ENCODE measurements at regions not wholly inside any gene's neighbourhood (a gene's known extent, or its start where the extent isn't known, plus 50 kb on each side); places are given as distances from the start of the nearest gene placed in this dataset.

- no peak for DNase-seq (ENCODE audit: insufficient read length, low spot score)
- no peak for FAIRE-seq
Measured at GRCh38 chr4:11748164-11748872, 319.6 kb upstream of the HS3ST1 start.

- FAIRE-seq (no peak), DNase-seq (ENCODE audit: insufficient read length, low spot score) (no peak)
Measured at GRCh38 chr4:11746734-11747133, 318.0 kb upstream of the HS3ST1 start.

- FAIRE-seq: no peak
- no peak for DNase-seq (ENCODE audit: insufficient read length, low spot score)
Measured at GRCh38 chr4:11743976-11744375, 315.3 kb upstream of the HS3ST1 start.

- DNase-seq (ENCODE audit: insufficient read length, low spot score) (no peak), FAIRE-seq (no peak)
Measured at GRCh38 chr4:11743236-11743635, 314.5 kb upstream of the HS3ST1 start.

- FAIRE-seq (no peak), DNase-seq (ENCODE audit: insufficient read length, low spot score) (no peak)
Measured at GRCh38 chr4:11741190-11741652, 312.5 kb upstream of the HS3ST1 start.

- FAIRE-seq: no peak
Measured at GRCh38 chr4:11739992-11740391, 311.3 kb upstream of the HS3ST1 start.

GRCh38 chr4:11736978-11737377 is 308.3 kb upstream of the HS3ST1 start:
- FAIRE-seq (no peak), DNase-seq (ENCODE audit: insufficient read length, low spot score) (no peak)

More at GRCh38 chr4:11739992-11740391, 311.3 kb upstream of the HS3ST1 start:
- no peak for DNase-seq (ENCODE audit: insufficient read length, low spot score)

- no peak for FAIRE-seq
- DNase-seq (ENCODE audit: insufficient read length, low spot score): no peak
Measured at GRCh38 chr4:11735651-11736050, 307.0 kb upstream of the HS3ST1 start.

- no peak for DNase-seq (ENCODE audit: insufficient read length, low spot score)
- FAIRE-seq: no peak
Measured at GRCh38 chr4:11732155-11732554, 303.5 kb upstream of the HS3ST1 start.

GRCh38 chr4:11730545-11730944 is 301.9 kb upstream of the HS3ST1 start:
- DNase-seq (ENCODE audit: insufficient read length, low spot score) (no peak), FAIRE-seq (no peak)

GRCh38 chr4:11729548-11729947 is 300.9 kb upstream of the HS3ST1 start:
- FAIRE-seq: no peak

GRCh38 chr4:11727903-11728564 is 299.3 kb upstream of the HS3ST1 start:
- DNase-seq (ENCODE audit: insufficient read length, low spot score) (no peak), FAIRE-seq (no peak)

More at GRCh38 chr4:11729548-11729947, 300.9 kb upstream of the HS3ST1 start:
- no peak for DNase-seq (ENCODE audit: insufficient read length, low spot score)

GRCh38 chr4:11724731-11725130 is 296.0 kb upstream of the HS3ST1 start:
- FAIRE-seq: no peak
- no peak for DNase-seq (ENCODE audit: insufficient read length, low spot score)

GRCh38 chr4:11722223-11722622 is 293.5 kb upstream of the HS3ST1 start:
- DNase-seq (ENCODE audit: insufficient read length, low spot score) (no peak), FAIRE-seq (no peak)

GRCh38 chr4:11720292-11720691 is 291.6 kb upstream of the HS3ST1 start:
- FAIRE-seq (no peak), DNase-seq (ENCODE audit: insufficient read length, low spot score) (no peak)

- no peak for DNase-seq (ENCODE audit: insufficient read length, low spot score)
- no peak for FAIRE-seq
Measured at GRCh38 chr4:11719879-11720278, 291.2 kb upstream of the HS3ST1 start.

GRCh38 chr4:11715753-11716521 is 287.2 kb upstream of the HS3ST1 start:
- FAIRE-seq: no peak
- DNase-seq (ENCODE audit: insufficient read length, low spot score): no peak

- FAIRE-seq (no peak), DNase-seq (ENCODE audit: insufficient read length, low spot score) (no peak)
Measured at GRCh38 chr4:11710453-11711093, 281.9 kb upstream of the HS3ST1 start.

- DNase-seq (ENCODE audit: insufficient read length, low spot score) (no peak), FAIRE-seq (no peak)
Measured at GRCh38 chr4:11704186-11704830, 275.6 kb upstream of the HS3ST1 start.

- no peak for FAIRE-seq
- DNase-seq (ENCODE audit: insufficient read length, low spot score): no peak
Measured at GRCh38 chr4:11702886-11703557, 274.3 kb upstream of the HS3ST1 start.
